Peyer's patch (tissue), 4 donors: ENCODE measurements at regions not wholly inside any gene's neighbourhood (a gene's known extent, or its start where the extent isn't known, plus 50 kb on each side); places are given as distances from the start of the nearest gene placed in this dataset.

ENCODE experiments used
- DNase-seq, 3 donors: peaks; one replicate each; pipeline ENCODE4 v3.0.0-alpha.2; 2017 to 2019
- H3K27ac ChIP-seq, 4 donors: fragments of 200-600 bp; sonication (generic); one replicate each; pipeline ENCODE4 v1.5.1; 2016 to 2019
- H3K27me3 ChIP-seq, 2 donors: fragments of 200-600 bp; sonication (generic); one replicate each; pipeline ENCODE4 v1.5.1; 2019
- H3K36me3 ChIP-seq, 3 donors: fragments of 200-600 bp; sonication (generic); one replicate each; pipeline ENCODE4 v1.5.1; 2016 to 2019
- H3K4me1 ChIP-seq, 4 donors: fragments of 200-600 bp; sonication (generic); one replicate each; pipeline ENCODE4 v1.5.1; 2016 to 2019
- H3K4me3 ChIP-seq, 4 donors: fragments of 200-600 bp; sonication (generic); 1 replicate in 3 of 4; 2 replicates in 1 of 4; pipeline ENCODE4 v1.5.1; 2016 to 2019; ENCODE audit warnings: mild to moderate bottlenecking in 1 of 4
- H3K9me3 ChIP-seq, 4 donors: fragments of 200-600 bp; sonication (generic); one replicate each; pipeline ENCODE4 v1.5.1; 2016 to 2019; ENCODE audit warnings: mild to moderate bottlenecking in 1 of 4
- CTCF ChIP-seq, 6 experiments: fragments of 450-650 bp in 4 of 6; fragments of 200-600 bp in 2 of 6; sonication (generic) in 1 of 6; IDR thresholded peaks; one replicate each; pipeline ENCODE4 v1.5.1; 2017 to 2019; ENCODE audit warnings: antibody characterized with exemption in 6 of 6, mild to moderate bottlenecking in 3 of 6, moderate library complexity in 1 of 6
- POLR2A ChIP-seq, 2 donors: fragments of 450-650 bp; IDR thresholded peaks; one replicate each; pipeline ENCODE4 v1.5.1; 2017; ENCODE audit warnings: antibody characterized with exemption in 2 of 2, mild to moderate bottlenecking in 2 of 2, moderate library complexity in 2 of 2

- Histone ChIP-seq H3K27ac (no peak overlapping the region), H3K4me1 (no peaks in the 10 kb centered on the region), H3K27me3 (no peaks in the 10 kb centered on the region), H3K36me3 (no peaks in the 10 kb centered on the region), H3K9me3 (peaks cover 0 to 9% (median 1%) of the 10 kb centered on the region in 4 donors), H3K4me3 (no peak overlapping the region)
- DNase-seq = no peak
- TF ChIP-seq CTCF (IDR thresholded peaks at IDR 0.05) (no peak), POLR2A (IDR thresholded peaks at IDR 0.05) (no peak)
Observed at GRCh38 chr14:82192387-82192786, 658.7 kb upstream of the SEL1L start.

GRCh38 chr14:82223276-82223675 is 689.6 kb upstream of the SEL1L start:
- Histone ChIP-seq H3K36me3 (no peaks in the 10 kb centered on the region), H3K27ac (no peak overlapping the region), H3K27me3 (no peaks in the 10 kb centered on the region), H3K4me3 (no peak overlapping the region), H3K4me1 (no peaks in the 10 kb centered on the region), H3K9me3 (peaks cover 0 to 3% (median 0%) of the 10 kb centered on the region in 4 donors)
- TF ChIP-seq CTCF (IDR thresholded peaks at IDR 0.05) = no peak
- TF ChIP-seq POLR2A (IDR thresholded peaks at IDR 0.05) = no peak
- no peak for DNase-seq

GRCh38 chr14:82224610-82225009 is 691.0 kb upstream of the SEL1L start:
- Histone ChIP-seq H3K4me3 (no peak overlapping the region), H3K27ac (no peak overlapping the region), H3K4me1 (no peaks in the 10 kb centered on the region), H3K36me3 (no peaks in the 10 kb centered on the region), H3K27me3 (no peaks in the 10 kb centered on the region), H3K9me3 (peaks cover 0 to 3% (median 0%) of the 10 kb centered on the region in 4 donors)
- no peak for DNase-seq
- TF ChIP-seq CTCF (IDR thresholded peaks at IDR 0.05) (no peak), POLR2A (IDR thresholded peaks at IDR 0.05) (no peak)

GRCh38 chr14:82230748-82231147 is 697.1 kb upstream of the SEL1L start:
- no peak overlapping the region for H3K27ac ChIP-seq
- H3K36me3 ChIP-seq = no peaks in the 10 kb centered on the region
- H3K9me3 ChIP-seq = peaks cover 0 to 3% (median 0%) of the 10 kb centered on the region in 4 donors
- DNase-seq = no peak
- H3K27me3 ChIP-seq = no peaks in the 10 kb centered on the region
- TF ChIP-seq POLR2A (IDR thresholded peaks at IDR 0.05) (no peak), CTCF (IDR thresholded peaks at IDR 0.05) (no peak)
- no peak overlapping the region for H3K4me3 ChIP-seq
- H3K4me1 ChIP-seq = no peaks in the 10 kb centered on the region

- Histone ChIP-seq H3K36me3 (no peaks in the 10 kb centered on the region), H3K4me1 (no peaks in the 10 kb centered on the region), H3K9me3 (no peaks in the 10 kb centered on the region), H3K27me3 (no peaks in the 10 kb centered on the region), H3K4me3 (no peak overlapping the region), H3K27ac (no peak overlapping the region)
- TF ChIP-seq CTCF (IDR thresholded peaks at IDR 0.05) (no peak), POLR2A (IDR thresholded peaks at IDR 0.05) (no peak)
- DNase-seq = no peak
Observed at GRCh38 chr14:82238649-82239048, 705.0 kb upstream of the SEL1L start.

GRCh38 chr14:82239223-82239622 is 705.6 kb upstream of the SEL1L start:
- TF ChIP-seq POLR2A (IDR thresholded peaks at IDR 0.05) = no peak
- no peak for TF ChIP-seq CTCF (IDR thresholded peaks at IDR 0.05)
- H3K36me3 ChIP-seq = no peaks in the 10 kb centered on the region
- H3K4me3 ChIP-seq = no peak overlapping the region
- no peak for DNase-seq
- no peaks in the 10 kb centered on the region for H3K27me3 ChIP-seq
- no peaks in the 10 kb centered on the region for H3K4me1 ChIP-seq
- no peaks in the 10 kb centered on the region for H3K9me3 ChIP-seq
- H3K27ac ChIP-seq = no peak overlapping the region
